Muscle layer of colon (tissue), 2 donors: ENCODE measurements at regions not wholly inside any gene's neighbourhood (a gene's known extent, or its start where the extent isn't known, plus 50 kb on each side); places are given as distances from the start of the nearest gene placed in this dataset.

ENCODE experiments used
- H3K27ac ChIP-seq: one replicate; pipeline ENCODE4 v1.7.0; 2013; ENCODE audit warnings: low read depth, mild to moderate bottlenecking, low read length, moderate library complexity
- H3K27me3 ChIP-seq, 2 donors: one replicate each; pipeline ENCODE4 v1.7.0; 2013; ENCODE audit warnings: low read length in 2 of 2, mild to moderate bottlenecking in 2 of 2; ENCODE audit not compliant: insufficient read depth in 2 of 2, control insufficient read depth in 1 of 2
- H3K36me3 ChIP-seq: one replicate; pipeline ENCODE4 v1.7.0; 2013; ENCODE audit warnings: mild to moderate bottlenecking, low read length; ENCODE audit not compliant: insufficient read depth
- H3K4me1 ChIP-seq: one replicate; pipeline ENCODE4 v1.7.0; 2013; ENCODE audit warnings: mild to moderate bottlenecking, low read length; ENCODE audit not compliant: insufficient read depth
- H3K4me3 ChIP-seq, 2 donors: one replicate each; pipeline ENCODE4 v1.7.0; 2013; ENCODE audit warnings: low read length in 2 of 2, low read depth in 1 of 2, mild to moderate bottlenecking in 1 of 2, moderate library complexity in 1 of 2
- H3K9ac ChIP-seq: one replicate; pipeline ENCODE4 v1.7.0; 2013; ENCODE audit warnings: low read length
- H3K9me3 ChIP-seq: one replicate; pipeline ENCODE4 v1.7.0; 2013; ENCODE audit warnings: mild to moderate bottlenecking, low read length
- donor health status: abdominal sarcoma.
- donor health status: Adenocarcinoma of cecum.

DNA sequence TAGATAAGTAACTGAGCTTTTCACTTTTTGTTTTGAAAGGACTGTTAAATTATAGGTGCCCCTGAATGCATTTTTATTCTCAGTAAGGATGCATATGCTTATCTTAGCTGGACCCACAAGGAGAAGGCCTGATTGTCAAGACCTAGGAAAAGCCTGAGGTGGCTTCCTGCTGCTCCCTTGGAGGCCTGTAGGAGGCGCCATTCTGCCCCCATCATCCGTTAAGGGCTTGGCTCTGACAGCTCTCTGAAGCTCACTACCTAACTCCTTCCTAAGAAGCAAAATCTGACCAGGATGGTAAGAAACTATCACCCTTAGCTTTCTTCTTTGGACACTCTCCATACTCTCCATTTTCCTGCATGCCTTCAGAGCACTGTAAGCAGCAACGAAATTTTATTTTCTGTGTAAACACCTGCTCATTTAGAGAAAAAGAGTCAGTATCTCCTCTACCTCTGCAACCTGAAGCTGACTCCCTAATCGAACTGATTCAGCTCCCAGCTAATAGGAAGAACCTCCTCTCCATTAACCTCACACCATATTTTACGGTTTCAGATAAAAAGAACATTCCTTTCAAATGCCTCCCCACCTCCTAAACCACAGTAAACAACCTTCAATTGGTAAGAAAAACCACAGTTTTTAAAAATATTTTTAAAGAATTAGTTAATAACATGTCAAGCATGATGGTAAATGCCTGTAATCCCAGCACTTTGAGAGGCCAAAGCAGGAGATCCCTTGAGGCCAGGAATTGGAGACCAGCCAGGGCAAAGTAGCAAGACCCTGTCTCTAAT, 73.4 kb upstream of the EDNRA start:
- Histone ChIP-seq H3K27me3 (no peaks in the 10 kb centered on the region), H3K27ac (no peak overlapping the region), H3K4me1 (no peaks in the 10 kb centered on the region), H3K36me3 (no peaks in the 10 kb centered on the region), H3K9me3 (no peaks in the 10 kb centered on the region), H3K9ac (no peak overlapping the region), H3K4me3 (no peak overlapping the region)

GRCh38 chr4:147408189-147408588, 72.7 kb upstream of the EDNRA start:
- Histone ChIP-seq H3K9ac (no peak overlapping the region), H3K4me1 (no peaks in the 10 kb centered on the region), H3K27me3 (no peaks in the 10 kb centered on the region), H3K36me3 (no peaks in the 10 kb centered on the region), H3K9me3 (no peaks in the 10 kb centered on the region), H3K4me3 (no peak overlapping the region), H3K27ac (no peak overlapping the region)

DNA sequence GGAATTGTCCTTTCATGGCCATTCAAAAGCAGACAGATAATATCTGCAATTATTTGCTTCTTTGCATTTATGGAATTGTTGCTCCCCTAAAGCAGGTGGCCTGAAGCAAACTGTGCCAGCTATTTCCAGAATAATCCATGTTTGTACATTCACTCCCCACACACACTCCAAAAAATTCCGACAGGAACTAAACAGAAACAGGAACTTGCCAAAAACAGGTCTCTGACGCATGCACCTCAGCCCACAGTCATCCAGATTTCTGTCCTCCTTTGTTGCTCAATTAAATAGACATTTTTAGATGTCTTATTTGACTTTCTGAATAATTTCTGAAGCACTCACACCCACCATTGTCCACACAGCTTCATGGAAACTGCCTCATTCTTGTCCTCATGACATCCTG, 71.5 kb upstream of the EDNRA start:
- H3K9me3 ChIP-seq = no peaks in the 10 kb centered on the region
- H3K9ac ChIP-seq = no peak overlapping the region
- no peak overlapping the region for H3K27ac ChIP-seq
- no peaks in the 10 kb centered on the region for H3K36me3 ChIP-seq
- H3K4me3 ChIP-seq = no peak overlapping the region
- H3K4me1 ChIP-seq = no peaks in the 10 kb centered on the region
- no peaks in the 10 kb centered on the region for H3K27me3 ChIP-seq

DNA sequence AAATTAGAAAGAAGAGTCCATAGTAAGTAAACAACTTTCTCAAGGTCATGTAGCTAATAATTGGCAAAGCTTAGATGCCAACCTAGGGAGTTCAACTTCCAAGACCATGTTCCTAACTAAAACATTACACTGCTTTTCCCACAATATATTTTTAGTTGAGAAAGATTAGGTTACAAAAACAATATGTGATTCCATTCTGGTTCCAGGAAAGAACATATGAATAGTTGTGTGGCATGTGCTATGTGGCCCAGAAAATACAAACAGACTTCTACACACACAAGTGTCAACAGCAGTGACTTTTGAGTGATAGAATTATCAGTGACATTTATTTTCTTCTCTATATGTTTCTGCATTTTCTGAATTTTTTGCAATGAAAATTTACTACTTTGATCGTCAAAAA, 62.7 kb upstream of the EDNRA start:
- H3K4me1 ChIP-seq = no peaks in the 10 kb centered on the region
- H3K27me3 ChIP-seq = no peaks in the 10 kb centered on the region
- H3K36me3 ChIP-seq = no peaks in the 10 kb centered on the region
- no peak overlapping the region for H3K4me3 ChIP-seq
- no peaks in the 10 kb centered on the region for H3K9me3 ChIP-seq
- H3K9ac ChIP-seq = no peak overlapping the region
- H3K27ac ChIP-seq = no peak overlapping the region

DNA sequence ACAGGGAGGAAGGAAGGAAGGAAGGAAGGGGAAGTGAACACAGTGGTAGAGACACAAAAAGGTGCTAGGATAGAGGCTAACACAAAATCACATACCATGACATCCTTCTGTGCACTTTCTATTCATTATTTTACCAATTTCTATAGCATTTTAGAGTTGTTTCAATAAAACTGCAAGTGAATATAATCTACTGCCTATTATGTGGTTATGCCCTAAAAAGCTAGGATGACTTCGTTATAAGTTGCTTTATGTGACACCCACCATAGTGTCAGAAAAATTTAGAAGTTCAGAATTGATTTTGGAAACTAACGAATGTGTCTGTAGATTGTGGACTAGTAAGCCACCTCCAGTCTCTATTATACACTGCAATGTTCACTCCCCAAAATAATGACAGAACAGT, 59.4 kb upstream of the EDNRA start:
- Histone ChIP-seq H3K36me3 (no peaks in the 10 kb centered on the region), H3K9ac (no peak overlapping the region), H3K9me3 (no peaks in the 10 kb centered on the region), H3K27ac (no peak overlapping the region), H3K4me3 (no peak overlapping the region), H3K27me3 (no peaks in the 10 kb centered on the region), H3K4me1 (no peaks in the 10 kb centered on the region)

GRCh38 chr4:147423229-147423628, 57.7 kb upstream of the EDNRA start:
- Histone ChIP-seq H3K4me3 (no peak overlapping the region), H3K36me3 (no peaks in the 10 kb centered on the region), H3K27me3 (no peaks in the 10 kb centered on the region), H3K9ac (no peak overlapping the region), H3K27ac (no peak overlapping the region), H3K9me3 (no peaks in the 10 kb centered on the region), H3K4me1 (no peaks in the 10 kb centered on the region)

GRCh38 chr4:147425019-147425418, 55.9 kb upstream of the EDNRA start:
- Histone ChIP-seq H3K9ac (no peak overlapping the region), H3K9me3 (no peaks in the 10 kb centered on the region), H3K4me1 (no peaks in the 10 kb centered on the region), H3K27me3 (no peaks in the 10 kb centered on the region), H3K4me3 (no peak overlapping the region), H3K36me3 (no peaks in the 10 kb centered on the region), H3K27ac (no peak overlapping the region)

DNA sequence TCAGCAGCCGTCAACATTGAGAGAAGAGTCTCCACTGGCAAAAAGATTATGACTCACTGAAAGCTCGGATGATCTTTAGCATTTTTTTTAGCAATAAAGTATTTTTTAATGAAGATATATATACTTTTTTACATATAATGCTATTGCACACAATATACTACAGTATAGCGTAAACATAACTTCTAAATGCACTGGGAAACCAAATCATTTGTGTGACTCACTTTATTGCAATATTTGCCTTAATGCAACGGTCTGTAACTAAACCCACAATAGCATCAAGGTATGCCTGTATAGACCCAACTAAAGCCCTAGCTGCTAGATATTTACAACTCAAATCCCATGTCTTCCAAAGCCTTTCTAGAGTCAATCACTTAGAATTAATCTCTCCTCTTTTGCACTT, 52.3 kb upstream of the EDNRA start:
- H3K9me3 ChIP-seq = peaks cover 5% of the 10 kb centered on the region
- no peaks in the 10 kb centered on the region for H3K36me3 ChIP-seq
- no peaks in the 10 kb centered on the region for H3K4me1 ChIP-seq
- H3K9ac ChIP-seq = no peak overlapping the region
- no peak overlapping the region for H3K4me3 ChIP-seq
- no peak overlapping the region for H3K27ac ChIP-seq
- no peaks in the 10 kb centered on the region for H3K27me3 ChIP-seq

DNA sequence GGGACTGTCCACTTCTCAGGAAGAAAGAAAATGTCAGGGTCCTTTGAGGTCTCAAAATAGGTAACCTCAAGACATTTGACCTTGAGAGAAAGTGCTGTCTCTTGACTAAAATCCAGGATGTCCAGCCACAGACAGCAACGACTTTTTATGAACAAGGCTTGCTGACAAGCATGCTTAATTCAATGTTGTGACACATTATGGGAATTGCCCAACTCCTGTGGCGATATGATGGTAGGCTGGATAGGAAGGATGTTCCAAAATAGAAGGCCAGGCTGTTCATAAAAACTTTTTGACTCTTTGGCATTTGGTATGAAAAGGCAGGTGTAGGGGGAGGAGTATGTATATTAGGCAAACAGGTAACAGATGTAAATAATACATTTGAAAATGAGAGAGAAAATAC, 50.8 kb upstream of the EDNRA start:
- Histone ChIP-seq H3K9ac (no peak overlapping the region), H3K4me3 (no peak overlapping the region), H3K27me3 (no peaks in the 10 kb centered on the region), H3K27ac (no peak overlapping the region), H3K9me3 (peaks cover 5% of the 10 kb centered on the region), H3K36me3 (no peaks in the 10 kb centered on the region), H3K4me1 (no peaks in the 10 kb centered on the region)
